Neural progenitor cell (in vitro differentiated cells): ENCODE measurements at regions not wholly inside any gene's neighbourhood (a gene's known extent, or its start where the extent isn't known, plus 50 kb on each side); places are given as distances from the start of the nearest gene placed in this dataset.
"Not testable (repeated sequence)": the region's sequence is repeated elsewhere in the genome, so short reads cannot be mapped to it uniquely, and the experiment has no call there.

Experiments used
- DNase-seq: peaks from one replicate; pipeline ENCODE4 v3.0.0-alpha.2; 2016; ENCODE audit warnings: low spot score
- H2AFZ ChIP-seq: fragments of 200-600 bp; sonication (generic); replicated peaks from 2 replicates; pipeline ENCODE4 v1.6.1; 2016; ENCODE audit warnings: antibody characterized with exemption
- H3F3A ChIP-seq: fragments of 200-600 bp; sonication (generic); 2 replicates; pipeline ENCODE4 v1.6.1; 2016; ENCODE audit warnings: antibody characterized with exemption, low read depth
- H3K27ac ChIP-seq: fragments of 200-600 bp; sonication (generic); 2 replicates; pipeline ENCODE4 v1.5.1; 2016; ENCODE audit warnings: mild to moderate bottlenecking
- H3K27me3 ChIP-seq: fragments of 200-600 bp; sonication (generic); 2 replicates; pipeline ENCODE4 v1.6.1; 2016; ENCODE audit warnings: mild to moderate bottlenecking, moderate library complexity
- H3K36me3 ChIP-seq: fragments of 200-600 bp; sonication (generic); 2 replicates; pipeline ENCODE4 v1.5.1; 2016
- H3K4me1 ChIP-seq: fragments of 200-600 bp; sonication (generic); 2 replicates; pipeline ENCODE4 v1.6.1; 2016; ENCODE audit warnings: mixed run types
- H3K4me2 ChIP-seq: fragments of 200-600 bp; sonication (generic); 2 replicates; pipeline ENCODE4 v1.6.1; 2016
- H3K4me3 ChIP-seq: fragments of 200-600 bp; sonication (generic); 2 replicates; pipeline ENCODE4 v1.5.1; 2016
- H3K79me2 ChIP-seq: fragments of 200-600 bp; sonication (generic); 2 replicates; pipeline ENCODE4 v1.6.1; 2016; ENCODE audit warnings: low read depth
- H3K9ac ChIP-seq: fragments of 200-600 bp; sonication (generic); 2 replicates; pipeline ENCODE4 v1.6.1; 2016
- H3K9me3 ChIP-seq: fragments of 200-600 bp; sonication (generic); 2 replicates; pipeline ENCODE4 v1.5.1; 2016; ENCODE audit warnings: low read depth
- H4K20me1 ChIP-seq: fragments of 200-600 bp; sonication (generic); 2 replicates; pipeline ENCODE4 v1.6.1; 2016; ENCODE audit warnings: low read depth
- H3K27ac Mint-ChIP-seq: 3 replicates; pipeline ENCODE4 v1.8.0; 2021; ENCODE audit warnings: mixed read lengths
- H3K27me3 Mint-ChIP-seq: 2 replicates; pipeline ENCODE4 v1.8.0; 2022; ENCODE audit warnings: low read depth, mild to moderate bottlenecking, inconsistent platforms, moderate library complexity, mixed read lengths; ENCODE audit not compliant: insufficient read depth
- H3K36me3 Mint-ChIP-seq: 3 replicates; pipeline ENCODE4 v1.8.0; 2021; ENCODE audit warnings: mixed read lengths
- H3K4me1 Mint-ChIP-seq: 3 replicates; pipeline ENCODE4 v1.8.0; 2021; ENCODE audit warnings: mixed read lengths
- H3K4me3 Mint-ChIP-seq: 3 replicates; pipeline ENCODE4 v1.8.0; 2021; ENCODE audit warnings: mild to moderate bottlenecking, moderate library complexity, mixed read lengths
- H3K9me3 Mint-ChIP-seq: 3 replicates; pipeline ENCODE4 v1.8.0; 2020; ENCODE audit warnings: mixed read lengths
- CTCF ChIP-seq: fragments of 200-600 bp; sonication (generic); IDR thresholded peaks from 2 replicates; pipeline ENCODE4 v1.5.1; 2017; ENCODE audit warnings: antibody characterized with exemption, mild to moderate bottlenecking
- EZH2 ChIP-seq: fragments of 200-600 bp; sonication (generic); IDR thresholded peaks from 2 replicates; pipeline ENCODE4 v1.6.1; 2017; ENCODE audit warnings: antibody characterized with exemption, mild to moderate bottlenecking, moderate library complexity
- EZH2phosphoT487 ChIP-seq: fragments of 200-600 bp; sonication (generic); IDR thresholded peaks from 2 replicates; pipeline ENCODE4 v1.6.1; 2017; ENCODE audit warnings: antibody characterized with exemption

- no peak overlapping the region for H3K27ac ChIP-seq
- H3K27me3 ChIP-seq, result no peaks in the 10 kb centered on the region
- no peak for DNase-seq
- no peak overlapping the region for H3K4me2 ChIP-seq
- Mint-ChIP-seq H3K4me3 (no peak overlapping the region), H3K4me1 (peaks cover 44% of the 10 kb centered on the region), H3K36me3 (peaks cover 2% of the 10 kb centered on the region), H3K9me3 (peaks cover 19% of the 10 kb centered on the region), H3K27me3 (peaks cover 11% of the 10 kb centered on the region), H3K27ac (no peak overlapping the region)
- no peak overlapping the region for H3K4me3 ChIP-seq
- H3F3A ChIP-seq, result no peaks in the 10 kb centered on the region
- TF ChIP-seq EZH2, result no peak
- no peak for TF ChIP-seq EZH2phosphoT487
- no peak for TF ChIP-seq CTCF
- no peaks in the 10 kb centered on the region for H3K36me3 ChIP-seq
- no peak overlapping the region for H2AFZ ChIP-seq
- no peaks in the 10 kb centered on the region for H3K9me3 ChIP-seq
- no peak overlapping the region for H3K9ac ChIP-seq
- no peaks in the 10 kb centered on the region for H3K79me2 ChIP-seq
- no peaks in the 10 kb centered on the region for H4K20me1 ChIP-seq
- H3K4me1 ChIP-seq, result peaks cover 7% of the 10 kb centered on the region
Observed at GRCh38 chr2:234249034-234249735, 198.7 kb downstream of the SPP2 start.

DNA sequence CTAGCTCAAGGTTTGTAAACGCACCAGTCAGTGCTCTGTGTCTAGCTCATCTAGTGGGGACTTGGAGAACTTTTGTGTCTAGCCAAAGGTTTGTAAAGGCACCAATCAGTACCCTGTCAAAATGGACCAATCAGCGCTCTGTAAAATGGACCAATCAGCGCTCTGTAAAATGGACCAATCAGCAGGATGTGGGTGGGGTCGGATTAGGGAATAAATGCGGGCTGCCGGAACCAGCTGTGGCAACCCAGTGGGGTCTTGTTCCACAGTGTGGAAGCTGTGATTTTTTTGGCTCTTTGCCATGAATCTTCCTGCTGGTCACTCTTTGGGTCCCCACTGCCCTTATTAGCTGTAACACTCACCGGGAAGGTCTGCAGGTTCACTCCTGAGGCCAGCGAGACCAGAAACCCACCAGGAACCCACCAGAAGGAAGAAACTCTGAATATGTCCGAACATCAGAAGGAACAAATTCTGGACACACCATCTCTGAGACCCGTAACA, 197.8 kb downstream of the SPP2 start:
- H3K4me1 ChIP-seq, H3K27ac ChIP-seq, H3K27me3 Mint-ChIP-seq, H3K27ac Mint-ChIP-seq, H3K4me3 ChIP-seq, H3K4me3 Mint-ChIP-seq, H3K36me3 Mint-ChIP-seq, H3K79me2 ChIP-seq, H2AFZ ChIP-seq, H3K36me3 ChIP-seq, H3K9ac ChIP-seq, H4K20me1 ChIP-seq, H3K4me2 ChIP-seq, H3K9me3 ChIP-seq, H3K27me3 ChIP-seq, DNase-seq, H3F3A ChIP-seq: not testable (repeated sequence)
- peaks cover 54% of the 10 kb centered on the region for H3K4me1 Mint-ChIP-seq
- H3K9me3 Mint-ChIP-seq, result peaks cover 19% of the 10 kb centered on the region

- Mint-ChIP-seq H3K9me3 (peaks cover 19% of the 10 kb centered on the region), H3K4me3 (no peak overlapping the region), H3K27me3 (peaks cover 6% of the 10 kb centered on the region), H3K27ac (no peak overlapping the region), H3K4me1 (peaks cover 56% of the 10 kb centered on the region), H3K36me3 (peaks cover 2% of the 10 kb centered on the region)
- H3K27ac ChIP-seq, result no peak overlapping the region
- no peak overlapping the region for H3K9ac ChIP-seq
- TF ChIP-seq CTCF (no peak), EZH2 (no peak), EZH2phosphoT487 (no peak)
- H3K4me1 ChIP-seq, result peaks cover 9% of the 10 kb centered on the region
- DNase-seq, result no peak
- H3F3A ChIP-seq, result no peaks in the 10 kb centered on the region
- no peaks in the 10 kb centered on the region for H4K20me1 ChIP-seq
- no peak overlapping the region for H3K4me2 ChIP-seq
- no peaks in the 10 kb centered on the region for H3K36me3 ChIP-seq
- H3K79me2 ChIP-seq, result no peaks in the 10 kb centered on the region
- no peaks in the 10 kb centered on the region for H3K9me3 ChIP-seq
- no peak overlapping the region for H2AFZ ChIP-seq
- H3K4me3 ChIP-seq, result no peak overlapping the region
- no peaks in the 10 kb centered on the region for H3K27me3 ChIP-seq
Observed at GRCh38 chr2:234247453-234248180, 197.1 kb downstream of the SPP2 start.

- H3K27me3 ChIP-seq, result no peaks in the 10 kb centered on the region
- no peaks in the 10 kb centered on the region for H4K20me1 ChIP-seq
- no peak overlapping the region for H3K27ac ChIP-seq
- no peak for TF ChIP-seq EZH2
- TF ChIP-seq CTCF, result no peak
- no peak for TF ChIP-seq EZH2phosphoT487
- H3K4me1 ChIP-seq, result peaks cover 18% of the 10 kb centered on the region
- H3K4me2 ChIP-seq, result no peak overlapping the region
- H3K36me3 ChIP-seq, result no peaks in the 10 kb centered on the region
- no peak overlapping the region for H3K9ac ChIP-seq
- peaks cover 8% of the 10 kb centered on the region for H3K27me3 Mint-ChIP-seq
- no peaks in the 10 kb centered on the region for H3K79me2 ChIP-seq
- H3K4me1 Mint-ChIP-seq, result peaks cover 59% of the 10 kb centered on the region
- no peak overlapping the region for H3K4me3 ChIP-seq
- no peaks in the 10 kb centered on the region for H3F3A ChIP-seq
- no peak overlapping the region for H3K4me3 Mint-ChIP-seq
- H3K27ac Mint-ChIP-seq, result no peak overlapping the region
- H3K9me3 Mint-ChIP-seq, result peaks cover 17% of the 10 kb centered on the region
- H2AFZ ChIP-seq, result peak overlapping the region; percentile 20
- DNase-seq, result no peak
- H3K36me3 Mint-ChIP-seq, result peaks cover 2% of the 10 kb centered on the region
- no peaks in the 10 kb centered on the region for H3K9me3 ChIP-seq
Observed at GRCh38 chr2:234245945-234246344, 195.4 kb downstream of the SPP2 start.
